GM03348 (cell line): ENCODE measurements at regions not wholly inside any gene's neighbourhood (a gene's known extent, or its start where the extent isn't known, plus 50 kb on each side); places are given as distances from the start of the nearest gene placed in this dataset.

Experiments used
- DNase-seq: peaks from one replicate; pipeline ENCODE4 v3.0.0; 2012; ENCODE audit warnings: low spot score

GRCh38 chr11:26037716-26038115, 294.2 kb upstream of the ANO3 start:
- no peak for DNase-seq

GRCh38 chr11:26040339-26040738, 291.6 kb upstream of the ANO3 start:
- DNase-seq = no peak

GRCh38 chr11:26042113-26042512, 289.8 kb upstream of the ANO3 start:
- no peak for DNase-seq

- no peak for DNase-seq
These were observed 288.3 kb upstream of the ANO3 start for GRCh38 chr11:26043665-26044064.

GRCh38 chr11:26044389-26044788, 287.5 kb upstream of the ANO3 start:
- DNase-seq = no peak

- no peak for DNase-seq
These were observed 286.8 kb upstream of the ANO3 start for GRCh38 chr11:26045082-26045481.

- DNase-seq = no peak
These were observed 283.7 kb upstream of the ANO3 start for GRCh38 chr11:26048271-26048670.

GRCh38 chr11:26053966-26054365, 278.0 kb upstream of the ANO3 start:
- DNase-seq = no peak

- DNase-seq = no peak
These were observed 269.3 kb upstream of the ANO3 start for GRCh38 chr11:26062660-26063059.

- DNase-seq = no peak
These were observed 268.0 kb upstream of the ANO3 start for GRCh38 chr11:26063915-26064314.

- DNase-seq = no peak
These were observed 266.0 kb upstream of the ANO3 start for GRCh38 chr11:26065944-26066343.

- no peak for DNase-seq
These were observed 261.1 kb upstream of the ANO3 start for GRCh38 chr11:26070714-26071380.

- DNase-seq = no peak
These were observed 259.2 kb upstream of the ANO3 start for GRCh38 chr11:26072614-26073153.

GRCh38 chr11:26073646-26074045, 258.3 kb upstream of the ANO3 start:
- no peak for DNase-seq

GRCh38 chr11:26076233-26076990, 255.5 kb upstream of the ANO3 start:
- DNase-seq = no peak

- no peak for DNase-seq
These were observed 253.6 kb upstream of the ANO3 start for GRCh38 chr11:26078231-26078821.

- DNase-seq = no peak
These were observed 247.6 kb upstream of the ANO3 start for GRCh38 chr11:26084313-26084712.

- DNase-seq = no peak
These were observed 245.9 kb upstream of the ANO3 start for GRCh38 chr11:26086028-26086427.

GRCh38 chr11:26087120-26087935, 244.6 kb upstream of the ANO3 start:
- DNase-seq = no peak

- DNase-seq = peak; percentile 9
These were observed 243.5 kb upstream of the ANO3 start for GRCh38 chr11:26088391-26088790.

GRCh38 chr11:26090651-26091050, 241.3 kb upstream of the ANO3 start:
- DNase-seq = no peak

GRCh38 chr11:26093206-26093605, 238.7 kb upstream of the ANO3 start:
- DNase-seq = no peak
